ENCODE measurements at regions not wholly inside any gene's neighbourhood (a gene's known extent, or its start where the extent isn't known, plus 50 kb on each side); places are given as distances from the start of the nearest gene placed in this dataset.

- DNase-seq: no peak
Measured at GRCh38 chr1:221308534-221309511, 429.6 kb downstream of the HLX start.

GRCh38 chr1:221309723-221310122 is 430.5 kb downstream of the HLX start:
- DNase-seq: no peak

GRCh38 chr1:221310180-221310579 is 430.9 kb downstream of the HLX start:
- DNase-seq: no peak

GRCh38 chr1:221315330-221315729 is 426.6 kb downstream of the DUSP10 start:
- no peak for DNase-seq

GRCh38 chr1:221316491-221317056 is 425.3 kb downstream of the DUSP10 start:
- DNase-seq: no peak

GRCh38 chr1:221317537-221317936 is 424.4 kb downstream of the DUSP10 start:
- no peak for DNase-seq

- no peak for DNase-seq
Measured at GRCh38 chr1:221327954-221328353, 413.9 kb downstream of the DUSP10 start.

- DNase-seq: no peak
Measured at GRCh38 chr1:221328371-221328770, 413.5 kb downstream of the DUSP10 start.

- DNase-seq: no peak
Measured at GRCh38 chr1:221331273-221332183, 410.4 kb downstream of the DUSP10 start.

- DNase-seq: no peak
Measured at GRCh38 chr1:221334062-221334461, 407.8 kb downstream of the DUSP10 start.

- DNase-seq: no peak
Measured at GRCh38 chr1:221335161-221336101, 406.5 kb downstream of the DUSP10 start.

- no peak for DNase-seq
Measured at GRCh38 chr1:221336126-221336525, 405.8 kb downstream of the DUSP10 start.

- no peak for DNase-seq
Measured at GRCh38 chr1:221337106-221337505, 404.8 kb downstream of the DUSP10 start.

GRCh38 chr1:221343136-221343535 is 398.8 kb downstream of the DUSP10 start:
- no peak for DNase-seq

- no peak for DNase-seq
Measured at GRCh38 chr1:221343607-221344006, 398.3 kb downstream of the DUSP10 start.

- DNase-seq: no peak
Measured at GRCh38 chr1:221344693-221345092, 397.2 kb downstream of the DUSP10 start.

- no peak for DNase-seq
Measured at GRCh38 chr1:221347706-221348105, 394.2 kb downstream of the DUSP10 start.

- no peak for DNase-seq
Measured at GRCh38 chr1:221350091-221350490, 391.8 kb downstream of the DUSP10 start.

GRCh38 chr1:221356693-221357092 is 385.2 kb downstream of the DUSP10 start:
- no peak for DNase-seq

- DNase-seq: no peak
Measured at GRCh38 chr1:221363039-221363438, 378.9 kb downstream of the DUSP10 start.

GRCh38 chr1:221366495-221367110 is 375.3 kb downstream of the DUSP10 start:
- DNase-seq: no peak

- no peak for DNase-seq
Measured at GRCh38 chr1:221371705-221372104, 370.2 kb downstream of the DUSP10 start.

Data from hematopoietic multipotent progenitor cell treated with erythropoietin and hydrocortisone succinate and interleukin-3 and kit ligand, for 8 days (in vitro differentiated cells).